HG03175 (cell line): ENCODE measurements at regions not wholly inside any gene's neighbourhood (a gene's known extent, or its start where the extent isn't known, plus 50 kb on each side); places are given as distances from the start of the nearest gene placed in this dataset.

Experiments used
- ATAC-seq: cut with Tn5 transposase; IDR thresholded peaks from one replicate; pipeline ENCODE4 v1.9.1; 2021; ENCODE audit warnings: mild to moderate bottlenecking, moderate library complexity; ENCODE audit not compliant: unreplicated experiment

GRCh38 chr20:42020316-42020715, 402.1 kb upstream of the CHD6 start:
- ATAC-seq: no peak

GRCh38 chr20:42018979-42019378, 400.8 kb upstream of the CHD6 start:
- ATAC-seq: no peak

- ATAC-seq: no peak
These were observed 391.9 kb upstream of the CHD6 start for GRCh38 chr20:42010090-42010489.

- no peak for ATAC-seq
These were observed 389.1 kb upstream of the CHD6 start for GRCh38 chr20:42007251-42007650.

- ATAC-seq: no peak
These were observed 387.0 kb upstream of the CHD6 start for GRCh38 chr20:42005211-42005610.

GRCh38 chr20:42003380-42003779, 385.2 kb upstream of the CHD6 start:
- ATAC-seq: no peak

GRCh38 chr20:41998539-41999341, 380.6 kb upstream of the CHD6 start:
- no peak for ATAC-seq

- no peak for ATAC-seq
These were observed 378.8 kb upstream of the CHD6 start for GRCh38 chr20:41996951-41997350.

- no peak for ATAC-seq
These were observed 374.3 kb upstream of the CHD6 start for GRCh38 chr20:41992481-41992880.

- ATAC-seq: no peak
These were observed 373.2 kb upstream of the CHD6 start for GRCh38 chr20:41991412-41991811.

GRCh38 chr20:41989935-41990635, 371.9 kb upstream of the CHD6 start:
- no peak for ATAC-seq

- no peak for ATAC-seq
These were observed 371.0 kb upstream of the CHD6 start for GRCh38 chr20:41989039-41989679.

GRCh38 chr20:41984031-41984430, 365.9 kb upstream of the CHD6 start:
- peak; percentile 77 for ATAC-seq

- no peak for ATAC-seq
These were observed 365.0 kb upstream of the CHD6 start for GRCh38 chr20:41983159-41983558.

GRCh38 chr20:41981746-41982145, 363.6 kb upstream of the CHD6 start:
- ATAC-seq: no peak

GRCh38 chr20:41978875-41979274, 360.7 kb upstream of the CHD6 start:
- ATAC-seq: no peak

- no peak for ATAC-seq
These were observed 360.1 kb upstream of the CHD6 start for GRCh38 chr20:41978246-41978790.

- no peak for ATAC-seq
These were observed 351.5 kb upstream of the CHD6 start for GRCh38 chr20:41969656-41970055.

GRCh38 chr20:41960166-41960565, 342.0 kb upstream of the CHD6 start:
- ATAC-seq: no peak

- no peak for ATAC-seq
These were observed 340.2 kb upstream of the CHD6 start for GRCh38 chr20:41958391-41958790.

- no peak for ATAC-seq
These were observed 338.3 kb upstream of the CHD6 start for GRCh38 chr20:41956338-41957074.
